ENCODE measurements at regions not wholly inside any gene's neighbourhood (a gene's known extent, or its start where the extent isn't known, plus 50 kb on each side); places are given as distances from the start of the nearest gene placed in this dataset.
"Not testable (repeated sequence)": the region's sequence is repeated elsewhere in the genome, so short reads cannot be mapped to it uniquely, and the experiment has no call there.

- no peak for TF ChIP-seq CTCF (IDR thresholded peaks at IDR 0.05; ENCODE audit: low read depth, low read length)
- DNase-seq (ENCODE audit: extremely low read depth, low read depth) = no peak
Observed at GRCh38 chr9:30349526-30350513, 2034.6 kb upstream of the ACO1 start.

GRCh38 chr9:30356221-30356620 is 2028.2 kb upstream of the ACO1 start:
- TF ChIP-seq CTCF (IDR thresholded peaks at IDR 0.05; ENCODE audit: low read depth, low read length) = no peak

GRCh38 chr9:30362373-30362772 is 2022.1 kb upstream of the ACO1 start:
- no peak for DNase-seq (ENCODE audit: extremely low read depth, low read depth)

More at GRCh38 chr9:30356221-30356620, 2028.2 kb upstream of the ACO1 start:
- DNase-seq (ENCODE audit: extremely low read depth, low read depth) = no peak

GRCh38 chr9:30366140-30366539 is 2018.3 kb upstream of the ACO1 start:
- not testable (repeated sequence) for DNase-seq (ENCODE audit: extremely low read depth, low read depth)

More at GRCh38 chr9:30362373-30362772, 2022.1 kb upstream of the ACO1 start:
- TF ChIP-seq CTCF (IDR thresholded peaks at IDR 0.05; ENCODE audit: low read depth, low read length) = no peak

- no peak for TF ChIP-seq CTCF (IDR thresholded peaks at IDR 0.05; ENCODE audit: low read depth, low read length)
- DNase-seq (ENCODE audit: extremely low read depth, low read depth) = no peak
Observed at GRCh38 chr9:30382271-30382670, 2002.2 kb upstream of the ACO1 start.

GRCh38 chr9:30410273-30410672 is 1974.2 kb upstream of the ACO1 start:
- TF ChIP-seq CTCF (IDR thresholded peaks at IDR 0.05; ENCODE audit: low read depth, low read length) = no peak
- DNase-seq (ENCODE audit: extremely low read depth, low read depth) = no peak

- DNase-seq (ENCODE audit: extremely low read depth, low read depth) = no peak
- TF ChIP-seq CTCF (IDR thresholded peaks at IDR 0.05; ENCODE audit: low read depth, low read length) = no peak
Observed at GRCh38 chr9:30411571-30411970, 1972.9 kb upstream of the ACO1 start.

Measured in AG09319 (cell line).